GM19239 (cell line): ENCODE measurements at regions not wholly inside any gene's neighbourhood (a gene's known extent, or its start where the extent isn't known, plus 50 kb on each side); places are given as distances from the start of the nearest gene placed in this dataset.

Source experiments
- DNase-seq: peaks from one replicate; pipeline ENCODE4 v3.0.0; 2011; ENCODE audit warnings: low spot score; ENCODE audit not compliant: insufficient read length
- FAIRE-seq: peaks from 2 replicates; lab custom pipeline; 2011; peaks lifted over from hg19 to GRCh38; lab: Jason Lieb, UNC

DNA sequence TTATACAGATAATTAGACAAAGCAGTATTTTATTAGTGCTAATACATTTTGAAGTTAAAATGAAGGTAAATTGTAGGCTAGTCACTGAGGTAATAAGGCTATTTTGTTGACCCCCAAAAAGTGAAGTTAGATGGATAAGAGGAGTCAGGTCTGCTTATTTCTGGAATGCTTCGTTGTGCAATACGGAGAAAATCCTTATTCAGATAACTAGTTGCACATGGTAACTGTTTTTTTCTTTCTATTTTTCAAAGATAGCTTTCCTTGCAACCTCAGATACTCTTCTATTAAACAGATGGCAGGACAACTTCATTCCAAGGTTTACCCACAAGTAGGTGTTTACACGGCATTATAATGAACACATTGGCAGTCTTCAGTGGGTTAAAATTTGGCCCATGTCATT lies 101.1 kb downstream of the TMEM174 start:
- DNase-seq (no peak), FAIRE-seq (no peak)

DNA sequence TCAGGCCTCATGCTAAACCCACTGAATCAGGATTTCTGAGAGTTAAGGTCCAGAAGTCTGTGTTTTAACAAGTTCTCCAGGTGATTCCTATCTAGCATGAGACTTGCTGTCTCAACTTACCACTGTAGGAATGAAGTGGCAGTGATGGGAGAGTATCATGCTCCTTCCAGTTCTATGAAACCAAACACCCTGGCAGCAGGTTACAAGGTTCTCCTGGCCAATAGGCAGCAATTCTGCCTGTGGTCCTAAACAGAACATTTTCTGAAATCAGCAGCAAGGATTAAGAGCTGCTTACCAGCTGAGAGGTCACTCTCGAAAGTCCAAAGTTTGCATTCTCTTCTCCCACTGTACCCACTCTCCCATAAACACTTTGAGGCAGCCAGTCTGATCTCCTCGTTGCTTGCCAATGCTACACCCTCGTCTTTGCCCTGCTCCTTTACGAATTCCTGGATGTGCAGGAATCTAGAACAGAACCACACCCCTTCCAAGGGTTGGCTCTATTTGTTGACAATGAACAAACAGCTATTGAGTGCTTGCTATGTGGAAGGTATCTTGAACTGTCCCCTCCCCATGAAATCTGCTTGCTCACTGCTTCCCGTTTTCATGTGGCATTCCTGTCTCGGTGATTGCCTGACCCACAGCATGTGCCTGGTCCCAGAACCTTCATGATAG lies 100.5 kb downstream of the TMEM174 start:
- FAIRE-seq (no peak), DNase-seq (no peak)

DNA sequence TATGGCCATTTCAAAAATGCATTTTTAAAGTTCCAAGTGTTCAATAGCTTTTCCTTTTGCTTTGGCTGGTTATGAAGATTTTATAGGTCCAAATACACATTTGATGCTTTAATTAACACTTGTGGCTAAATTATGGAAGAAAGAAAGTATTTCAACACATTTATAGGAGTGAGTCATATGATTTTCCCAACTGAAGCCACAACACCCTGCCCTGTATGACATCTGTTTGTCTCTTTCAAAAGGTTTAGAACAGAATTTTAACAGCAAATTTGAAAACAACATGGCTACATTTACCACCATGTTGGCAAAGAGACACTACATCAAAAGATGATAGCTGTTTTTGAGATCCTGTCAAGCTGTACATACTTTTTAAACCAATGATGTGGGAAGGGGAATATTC lies 99.4 kb downstream of the TMEM174 start:
- no peak for DNase-seq
- FAIRE-seq: no peak

DNA sequence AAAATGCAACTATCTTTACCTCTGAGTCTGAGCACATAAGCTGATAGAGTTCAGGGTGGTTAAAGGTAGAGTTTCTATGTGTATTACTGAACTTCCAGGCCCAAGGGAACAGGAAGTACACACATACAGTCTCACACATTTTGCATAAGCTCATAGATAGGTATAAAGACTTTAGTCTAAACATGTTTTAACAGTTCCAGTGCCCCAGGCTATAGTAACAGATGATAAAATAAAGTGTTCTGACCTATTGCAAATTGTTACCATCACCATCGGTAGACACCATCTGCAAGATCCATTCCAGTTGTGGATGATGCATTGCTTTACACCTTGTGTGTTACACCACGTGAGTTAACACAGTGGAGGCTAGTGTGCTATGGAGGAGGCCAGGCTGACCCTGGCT lies 95.8 kb downstream of the TMEM174 start:
- FAIRE-seq (no peak), DNase-seq (no peak)

DNA sequence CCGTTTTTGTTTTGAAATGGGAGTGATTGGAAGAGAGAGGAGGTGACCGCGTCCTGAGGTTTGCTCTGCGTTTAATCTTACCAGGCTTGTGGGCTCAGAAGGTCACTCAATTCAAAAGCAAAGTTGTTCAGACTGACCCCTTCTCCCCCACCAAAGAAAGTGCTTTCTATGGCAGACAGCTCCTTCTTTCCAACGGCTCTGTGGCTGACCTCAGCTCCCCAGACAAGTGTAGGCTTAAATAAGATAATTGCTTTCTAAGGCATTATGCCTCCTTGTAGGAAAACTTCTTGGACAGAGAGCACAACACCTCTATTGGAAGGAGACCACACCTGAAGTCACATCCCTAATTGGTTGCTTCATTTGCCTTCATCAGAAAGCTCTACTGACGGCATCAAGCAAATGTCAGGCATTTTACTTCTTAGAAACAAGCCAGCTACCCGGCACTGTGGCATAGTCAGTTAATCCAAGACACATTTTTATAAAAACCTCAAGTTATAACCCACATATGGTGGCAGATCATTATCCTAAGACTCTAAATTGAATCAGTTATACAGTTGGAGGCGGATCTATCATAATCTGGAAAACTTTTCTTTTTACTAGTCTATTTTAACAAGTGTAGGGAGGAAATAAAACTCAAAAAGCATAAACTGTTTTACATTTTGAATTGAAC lies 94.9 kb downstream of the TMEM174 start:
- DNase-seq (no peak), FAIRE-seq (no peak)

DNA sequence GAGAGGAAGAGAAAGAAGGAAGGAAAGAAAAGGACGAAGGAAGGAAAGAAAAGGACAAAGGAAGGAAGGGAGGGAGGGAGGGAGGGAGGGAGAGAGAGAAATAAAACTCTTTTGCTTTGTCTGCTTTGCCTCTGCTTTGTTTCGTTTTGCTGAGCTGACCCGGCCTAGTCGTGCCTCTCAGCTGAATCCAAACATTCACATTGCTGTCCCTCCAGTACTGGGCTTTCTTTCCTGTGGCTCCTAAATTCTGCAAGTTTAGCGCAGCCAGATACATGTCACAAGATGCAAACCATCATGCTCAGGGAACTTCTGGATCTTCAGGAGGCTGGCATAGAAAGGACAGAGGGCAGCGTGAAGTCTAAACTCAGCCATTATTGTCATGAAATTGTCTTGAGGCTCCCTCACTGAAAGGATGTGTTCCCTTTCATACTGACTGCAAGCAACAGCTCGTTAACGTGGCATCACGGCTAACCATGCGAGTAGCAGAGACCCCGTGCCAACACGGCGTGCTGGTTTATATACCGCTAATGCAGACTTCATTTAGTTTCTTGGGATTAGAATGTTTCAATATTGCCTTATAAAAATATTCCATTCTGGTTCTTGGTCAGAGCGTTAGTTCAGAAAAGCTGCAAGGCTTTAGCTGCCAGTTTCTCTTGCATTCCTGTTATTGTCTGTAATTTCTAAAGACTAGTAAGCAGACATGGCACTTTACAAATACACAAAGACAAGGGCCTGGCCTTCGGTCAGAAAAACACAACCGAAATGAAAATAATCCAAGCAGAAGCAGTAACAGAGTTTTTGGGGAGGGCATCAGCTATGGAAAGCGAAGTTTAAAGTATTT lies 94.2 kb downstream of the TMEM174 start:
- FAIRE-seq: no peak
- DNase-seq: no peak

DNA sequence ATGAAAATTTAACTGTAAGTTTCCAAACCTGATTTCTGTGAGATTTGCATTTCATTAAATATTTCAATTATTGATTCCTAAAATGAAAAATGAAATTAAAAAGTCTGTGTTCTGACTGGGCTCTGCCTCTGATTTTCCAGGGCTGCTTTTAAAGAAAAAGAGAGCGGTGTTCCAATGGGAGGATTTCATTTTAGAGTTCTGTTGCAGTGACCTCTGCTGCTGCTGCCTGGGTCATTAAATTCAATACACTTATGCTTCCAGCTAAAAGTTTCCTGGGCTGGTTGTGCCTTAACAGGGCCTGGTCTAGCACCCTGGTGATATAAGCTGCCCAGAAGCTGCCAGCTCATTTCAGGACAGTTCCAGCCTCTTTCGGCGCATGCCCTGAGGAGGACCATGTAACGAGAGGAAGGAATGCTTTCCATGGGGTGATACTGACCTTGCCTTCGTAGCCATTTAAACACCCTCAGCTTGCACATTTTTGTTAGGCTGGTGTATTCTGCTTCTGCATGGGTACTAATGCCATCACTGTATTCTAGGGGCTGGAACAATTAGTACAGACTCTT lies 93.3 kb downstream of the TMEM174 start:
- no peak for DNase-seq
- FAIRE-seq: no peak

DNA sequence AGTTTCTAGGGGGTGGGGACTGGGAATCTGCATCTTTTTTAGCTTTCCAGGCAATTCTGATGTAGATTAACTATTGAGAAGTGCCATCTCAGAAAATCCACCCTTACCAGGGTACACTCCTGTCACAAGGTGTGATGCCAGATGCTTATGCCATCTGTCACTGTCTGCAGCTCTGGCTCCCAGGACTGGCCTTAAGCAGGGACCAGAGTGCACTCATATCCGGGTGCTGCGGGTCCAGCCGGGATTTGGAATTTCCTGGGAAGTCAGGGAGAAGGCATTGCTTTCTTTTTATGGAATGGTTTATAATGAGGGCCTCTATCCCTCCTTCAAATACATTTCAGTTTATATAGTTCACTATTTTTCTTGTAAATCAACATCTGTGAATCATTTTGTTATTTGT lies 92.6 kb downstream of the TMEM174 start:
- no peak for FAIRE-seq
- no peak for DNase-seq

DNA sequence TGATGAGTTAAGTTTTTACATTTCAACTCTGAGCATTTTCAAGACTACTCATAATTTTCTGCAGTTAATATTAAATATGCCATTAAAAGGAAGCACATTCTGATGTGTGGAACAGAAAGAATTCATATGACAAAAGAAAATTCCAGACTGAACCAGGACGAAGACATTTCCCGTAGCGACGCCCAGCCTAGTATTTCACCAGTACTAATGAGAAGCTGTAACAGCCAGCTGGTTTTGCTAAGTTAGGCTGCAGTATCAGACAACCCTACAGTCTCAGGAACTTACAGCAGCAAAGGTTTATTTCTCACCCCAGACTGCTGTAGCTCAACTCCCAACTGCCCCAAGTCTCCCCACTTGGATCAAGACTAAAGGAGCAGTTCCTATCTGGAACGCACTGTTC lies 91.6 kb downstream of the TMEM174 start:
- FAIRE-seq (no peak), DNase-seq (no peak)

DNA sequence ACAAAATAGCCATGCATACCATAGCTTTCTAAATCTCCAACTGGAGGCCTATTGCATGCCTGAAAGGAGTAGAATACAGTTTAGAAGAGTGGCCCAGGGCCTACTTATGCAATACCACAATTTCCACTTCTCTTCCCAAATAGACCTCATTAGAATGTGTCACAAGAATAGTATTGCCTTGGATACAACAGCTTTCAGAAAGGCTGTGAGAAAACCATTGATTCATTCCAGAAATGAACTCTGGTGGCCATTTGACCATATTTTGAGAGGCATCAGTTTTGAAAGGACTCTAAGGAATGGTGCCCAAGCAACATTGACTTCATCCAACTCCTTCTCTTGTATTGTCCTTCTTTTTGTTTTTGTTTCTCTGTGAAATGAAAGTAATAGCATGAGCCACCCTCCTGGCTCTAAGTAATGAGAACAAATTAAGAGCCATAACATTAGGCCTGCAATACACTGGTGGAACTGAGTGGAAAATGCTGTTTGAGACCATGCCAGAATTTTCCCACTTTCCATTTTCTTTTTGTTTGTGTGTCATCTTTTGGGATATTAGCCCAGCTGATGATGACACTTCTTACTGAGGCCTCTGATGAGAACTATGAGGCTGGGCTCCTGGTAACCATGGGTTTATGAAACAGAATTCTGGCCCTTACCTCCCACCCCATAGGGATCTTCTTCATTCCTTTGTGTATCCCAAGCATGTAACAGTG lies 90.2 kb downstream of the TMEM174 start:
- FAIRE-seq (no peak), DNase-seq (no peak)

DNA sequence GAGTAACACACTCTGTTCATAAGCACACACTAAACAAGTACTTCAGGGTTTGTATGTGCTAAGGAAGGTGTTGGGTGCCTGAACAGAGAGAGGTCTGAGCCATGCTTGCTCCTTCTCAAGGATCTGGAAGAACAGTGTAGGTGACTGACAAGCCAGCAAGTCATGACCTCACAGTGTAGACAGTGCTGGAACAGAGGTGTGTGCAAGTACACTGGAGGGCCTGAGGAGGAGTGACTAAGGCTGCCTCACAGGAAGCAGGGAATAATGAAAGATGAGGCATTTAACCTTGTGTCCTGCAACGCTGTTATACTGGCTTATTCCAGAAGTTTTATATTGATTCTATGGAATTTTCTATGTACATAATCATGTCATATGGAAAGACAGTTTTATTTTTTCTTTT lies 83.9 kb downstream of the TMEM174 start:
- FAIRE-seq (no peak), DNase-seq (no peak)

DNA sequence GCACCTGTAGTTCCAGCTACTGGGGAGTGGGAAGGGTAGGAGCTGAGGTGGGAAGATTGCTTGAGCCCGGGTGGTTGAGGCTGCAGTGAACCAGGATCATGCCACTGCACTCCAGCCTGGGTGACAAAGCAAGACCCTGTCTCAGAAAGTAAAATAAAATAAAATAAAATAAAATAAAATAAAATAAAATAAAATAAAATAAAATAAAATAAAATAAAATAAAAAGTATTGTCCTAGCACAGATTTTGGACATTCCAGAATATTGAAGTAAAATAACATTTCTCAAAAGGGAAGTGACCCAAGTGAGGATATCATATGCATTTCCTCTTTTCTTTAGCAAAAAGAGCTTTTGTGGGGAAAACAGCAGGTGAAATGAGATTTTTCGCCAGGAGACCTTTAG lies 83.5 kb downstream of the TMEM174 start:
- FAIRE-seq (no peak), DNase-seq (no peak)

DNA sequence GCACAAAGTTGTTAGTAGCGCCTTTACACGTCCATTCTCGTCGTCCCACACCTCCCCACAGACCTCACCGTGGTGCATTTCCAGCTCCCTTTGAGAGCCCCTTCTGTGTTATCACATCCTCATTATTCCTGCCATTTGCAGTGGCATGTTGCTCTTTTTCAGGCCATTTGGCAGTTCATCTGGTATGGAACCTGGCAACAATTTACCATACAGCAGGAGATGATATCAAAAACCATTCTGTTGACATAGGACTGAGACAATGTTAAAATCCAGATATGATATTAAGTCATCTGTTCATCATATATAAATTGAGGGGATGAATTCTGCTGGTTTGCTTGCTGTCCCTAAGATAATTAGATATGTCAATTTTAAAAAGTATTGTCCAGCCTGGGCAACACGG lies 83.0 kb downstream of the TMEM174 start:
- DNase-seq (no peak), FAIRE-seq (no peak)

DNA sequence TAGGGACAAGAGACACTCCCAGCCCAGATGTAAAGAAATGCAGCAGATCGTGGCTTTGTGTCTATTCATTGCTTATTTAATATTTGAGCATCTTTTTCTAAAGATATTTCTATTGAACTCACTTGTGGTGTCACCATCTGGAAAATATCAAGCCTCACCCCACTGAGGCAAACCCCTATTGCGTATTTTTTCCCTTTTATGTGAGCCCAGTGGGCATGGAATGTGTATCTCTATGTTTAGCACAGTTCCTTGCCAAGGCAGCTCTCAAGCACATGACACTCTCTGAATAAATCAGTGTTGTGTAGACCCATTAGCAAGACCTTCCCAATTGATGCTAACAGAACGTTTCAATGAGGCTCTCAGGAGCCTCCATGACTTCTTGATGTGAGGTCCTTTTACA lies 81.6 kb downstream of the TMEM174 start:
- no peak for DNase-seq
- FAIRE-seq: no peak

DNA sequence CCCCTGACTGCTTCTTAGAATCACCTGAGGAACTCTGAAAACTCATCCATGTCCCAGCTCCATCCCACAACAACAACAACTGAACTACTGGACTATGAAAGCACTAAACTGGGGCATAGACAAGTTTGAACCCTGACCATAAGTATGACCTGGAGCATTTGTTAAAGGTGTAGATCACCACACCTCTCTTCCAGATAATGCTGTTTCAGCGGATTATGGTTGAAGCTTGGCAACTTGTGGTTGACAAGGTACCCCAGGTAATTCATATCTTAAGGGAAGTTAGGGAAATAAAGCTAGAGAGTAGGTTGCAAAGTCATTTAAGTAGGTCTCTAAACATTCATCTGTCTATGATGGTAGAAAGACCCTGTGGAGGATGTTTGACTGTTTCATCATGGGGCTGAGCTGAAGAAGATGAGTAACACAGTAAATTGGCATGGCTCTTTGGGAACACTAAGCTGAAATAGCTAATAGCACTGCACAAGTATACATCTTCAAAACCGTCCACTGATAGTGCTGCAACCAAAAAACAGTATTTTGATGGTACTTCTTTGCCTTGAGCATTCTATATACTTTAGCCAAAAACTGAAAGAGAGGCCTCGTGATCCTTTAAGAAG lies 80.2 kb downstream of the TMEM174 start:
- no peak for DNase-seq
- no peak for FAIRE-seq

DNA sequence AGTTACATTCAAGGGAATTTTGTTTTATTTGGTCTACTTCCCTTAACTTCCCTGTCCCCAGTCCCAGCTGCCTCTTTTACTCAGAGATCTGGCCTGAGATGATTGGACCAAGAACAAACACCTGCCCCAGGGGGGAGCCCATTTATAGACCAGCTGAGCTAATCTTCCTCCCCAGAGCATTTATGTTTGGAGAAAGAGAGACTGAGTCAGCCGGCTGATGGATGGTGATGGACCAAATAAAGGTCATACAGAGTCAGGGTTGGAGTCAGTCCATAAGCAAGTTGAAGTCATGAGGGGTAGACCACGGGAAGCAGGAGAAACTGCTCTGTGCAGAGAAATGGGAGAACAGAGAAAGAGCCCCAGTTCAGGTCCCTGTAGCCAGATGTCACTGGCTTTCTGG lies 77.7 kb downstream of the TMEM174 start:
- FAIRE-seq: no peak
- DNase-seq: no peak

DNA sequence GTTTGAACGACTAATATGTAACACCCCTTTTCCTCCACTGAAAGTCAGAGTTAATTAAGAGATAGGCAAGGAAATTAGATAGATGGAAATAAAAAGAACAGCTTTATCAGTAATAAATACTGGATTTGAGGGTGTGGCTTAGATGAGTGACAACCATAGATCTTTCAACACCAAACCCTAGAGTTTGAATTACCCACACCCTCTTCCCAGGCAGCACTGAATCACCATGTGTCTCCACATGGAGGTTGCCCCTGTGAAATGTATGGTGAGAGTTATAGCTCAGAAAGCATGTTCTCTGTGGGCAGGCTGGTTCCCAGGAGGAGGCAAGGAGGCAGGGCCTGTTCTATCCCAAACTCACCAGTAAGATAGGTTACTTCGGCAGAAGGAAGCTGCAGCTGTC lies 69.7 kb downstream of the TMEM174 start:
- FAIRE-seq (no peak), DNase-seq (no peak)

DNA sequence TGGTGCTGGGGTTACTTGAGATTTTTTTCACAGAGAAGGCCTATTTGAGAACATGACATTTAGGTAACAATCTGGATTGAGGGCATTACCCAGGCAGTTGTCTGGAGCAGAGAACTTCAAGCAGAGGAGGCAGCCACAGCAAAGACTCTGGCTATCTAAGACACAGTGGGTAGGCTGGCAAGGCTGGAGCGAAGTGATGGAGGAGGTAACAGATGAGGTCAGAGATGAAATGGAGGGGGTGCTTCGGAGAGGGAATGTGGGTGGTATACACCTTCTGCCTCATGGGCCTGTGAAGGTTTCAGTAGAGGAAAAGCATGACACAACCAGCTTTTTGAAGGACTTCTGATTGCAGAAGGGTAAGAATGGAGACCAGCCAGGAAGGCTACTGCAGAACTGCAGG lies 65.9 kb downstream of the TMEM174 start:
- no peak for FAIRE-seq
- DNase-seq: no peak

DNA sequence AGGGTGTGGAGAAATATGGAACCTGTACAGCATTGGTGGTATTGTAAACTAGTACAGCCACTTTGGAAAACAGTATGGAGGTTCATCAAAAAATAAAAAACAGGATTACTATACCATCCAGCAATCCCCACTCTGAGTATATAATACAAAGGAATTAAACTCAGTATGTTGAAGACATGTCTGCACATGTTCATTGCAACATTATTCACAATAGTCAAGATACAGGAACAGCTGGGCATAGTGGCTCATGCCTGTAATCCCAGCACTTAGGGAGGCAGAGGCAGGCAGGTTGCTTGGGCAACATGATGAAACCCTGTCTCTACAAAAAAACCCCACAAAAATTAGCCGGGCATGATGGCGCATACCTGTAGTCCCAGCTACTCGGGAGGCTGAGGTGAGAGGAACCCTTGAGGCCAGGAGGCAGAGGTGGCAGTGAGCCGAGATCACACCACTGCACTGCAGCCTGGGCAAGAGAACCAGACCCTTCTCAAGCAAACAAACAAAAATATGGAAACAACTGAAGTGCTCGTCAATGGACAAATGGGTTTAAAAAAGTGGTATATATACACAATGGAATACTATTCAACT lies 63.6 kb downstream of the TMEM174 start:
- FAIRE-seq: no peak

DNA sequence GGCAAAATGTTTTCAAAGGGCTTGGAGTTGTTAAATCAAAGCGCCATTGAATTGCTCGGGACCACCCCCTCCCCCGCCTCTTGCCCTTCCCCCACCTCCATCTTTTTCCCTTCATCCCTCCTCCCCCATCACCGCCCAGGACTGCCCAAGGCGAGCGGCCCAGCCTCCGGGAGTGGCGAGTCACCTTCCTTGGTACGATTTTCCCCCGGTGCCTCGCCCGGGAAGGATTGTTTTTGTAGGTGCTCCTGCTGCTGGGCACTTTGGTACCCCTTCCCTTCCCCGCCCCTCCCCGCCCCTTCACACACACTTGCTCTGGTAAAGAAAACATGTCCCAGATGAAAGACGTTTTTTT lies 61.2 kb downstream of the TMEM174 start:
- DNase-seq (no peak), FAIRE-seq (no peak)

More for the DNA sequence above, 63.6 kb downstream of the TMEM174 start:
- no peak for DNase-seq
